GM23248 (cell line): ENCODE measurements at regions not wholly inside any gene's neighbourhood (a gene's known extent, or its start where the extent isn't known, plus 50 kb on each side); places are given as distances from the start of the nearest gene placed in this dataset.

ENCODE experiments used
- DNase-seq: peaks from one replicate; pipeline ENCODE4 v3.0.0-alpha.2; 2015
- H2AFZ ChIP-seq: fragments of 200-600 bp; sonication (generic); 2 replicates; pipeline ENCODE4 v1.6.1; 2016; ENCODE audit warnings: antibody characterized with exemption
- H3F3A ChIP-seq: fragments of 200-600 bp; sonication (generic); 2 replicates; pipeline ENCODE4 v1.6.1; 2016; ENCODE audit warnings: mild to moderate bottlenecking, antibody characterized with exemption, mixed run types; ENCODE audit not compliant: insufficient read depth
- H3K27ac ChIP-seq: fragments of 200-600 bp; sonication (generic); 2 replicates; pipeline ENCODE4 v1.5.1; 2016; ENCODE audit warnings: mild to moderate bottlenecking
- H3K27me3 ChIP-seq: fragments of 200-600 bp; sonication (generic); replicated peaks from 2 replicates; pipeline ENCODE4 v1.6.1; 2016; ENCODE audit warnings: mild to moderate bottlenecking; ENCODE audit not compliant: insufficient read depth
- H3K36me3 ChIP-seq: fragments of 200-600 bp; sonication (generic); 2 replicates; pipeline ENCODE4 v1.6.1; 2016; ENCODE audit warnings: low read depth, mild to moderate bottlenecking
- H3K4me1 ChIP-seq: fragments of 200-600 bp; sonication (generic); 2 replicates; pipeline ENCODE4 v1.6.1; 2016; ENCODE audit warnings: mild to moderate bottlenecking; ENCODE audit not compliant: insufficient read depth
- H3K4me2 ChIP-seq: fragments of 200-600 bp; sonication (generic); one replicate; pipeline ENCODE4 v1.6.1; 2016; ENCODE audit warnings: mild to moderate bottlenecking; ENCODE audit not compliant: unreplicated experiment
- H3K4me3 ChIP-seq: fragments of 200-600 bp; sonication (generic); 2 replicates; pipeline ENCODE4 v1.5.1; 2016; ENCODE audit warnings: mild to moderate bottlenecking
- H3K79me2 ChIP-seq: fragments of 200-600 bp; sonication (generic); 2 replicates; pipeline ENCODE4 v1.6.1; 2016; ENCODE audit warnings: mild to moderate bottlenecking; ENCODE audit not compliant: insufficient read depth
- H3K9ac ChIP-seq: fragments of 200-600 bp; sonication (generic); 2 replicates; pipeline ENCODE4 v1.6.1; 2016; ENCODE audit warnings: mild to moderate bottlenecking
- H3K9me2 ChIP-seq: fragments of 200-600 bp; sonication (generic); 2 replicates; pipeline ENCODE4 v1.6.1; 2016; ENCODE audit warnings: mixed run types, mild to moderate bottlenecking, moderate library complexity; ENCODE audit not compliant: insufficient read depth
- H3K9me3 ChIP-seq: fragments of 200-600 bp; sonication (generic); one replicate; pipeline ENCODE4 v1.6.1; 2017; ENCODE audit warnings: low read depth
- H4K20me1 ChIP-seq: fragments of 200-600 bp; sonication (generic); 2 replicates; pipeline ENCODE4 v1.6.0; 2016; ENCODE audit not compliant: insufficient read depth
- EZH2 ChIP-seq: fragments of 200-600 bp; sonication (generic); IDR thresholded peaks from 2 replicates; pipeline ENCODE4 v1.6.1; 2018; ENCODE audit warnings: antibody characterized with exemption, mild to moderate bottlenecking; ENCODE audit not compliant: insufficient read depth, poor library complexity, severe bottlenecking
- EZH2phosphoT487 ChIP-seq: fragments of 200-600 bp; sonication (generic); IDR thresholded peaks from 2 replicates; pipeline ENCODE4 v1.6.1; 2018; ENCODE audit warnings: antibody characterized with exemption, moderate library complexity, mild to moderate bottlenecking, low read depth; ENCODE audit not compliant: insufficient read depth
- WGBS, 2 experiments: methylation state at CpG; one replicate each; pipeline ENCODE4 v1.1.6; 2015 to 2017; ENCODE audit warnings: low lambda C conversion rate in 2 of 2, low coverage in 1 of 2; ENCODE audit errors: missing lambda C conversion rate in 2 of 2; 5-methylcytosine and 5-hydroxymethylcytosine counted together
- in situ Hi-C: fragments of 300-500 bp; cut with MboI; formaldehyde crosslinking; loops from 2 replicates; pipeline ENCODE4 v1.15.0; 2020

- WGBS, 2 experiments: 97 to 98% methylated on average over 2 of the region's 2 CpGs
- H3K4me3 ChIP-seq: no peak overlapping the region
- in situ Hi-C loops: no loop called here
- TF ChIP-seq EZH2 (no peak), EZH2phosphoT487 (no peak)
- H3K9me3 ChIP-seq: no peaks in the 10 kb centered on the region
- no peak overlapping the region for H3K9ac ChIP-seq
- H3F3A ChIP-seq: no peaks in the 10 kb centered on the region
- H3K27me3 ChIP-seq: no peaks in the 10 kb centered on the region
- H3K9me2 ChIP-seq: no peaks in the 10 kb centered on the region
- no peaks in the 10 kb centered on the region for H3K4me1 ChIP-seq
- no peaks in the 10 kb centered on the region for H4K20me1 ChIP-seq
- H2AFZ ChIP-seq: no peak overlapping the region
- H3K27ac ChIP-seq: no peak overlapping the region
- H3K36me3 ChIP-seq: no peaks in the 10 kb centered on the region
- H3K79me2 ChIP-seq: no peaks in the 10 kb centered on the region
- no peak for DNase-seq
- H3K4me2 ChIP-seq: no peak overlapping the region
Observed at GRCh38 chr5:67526793-67527192, 330.2 kb upstream of the CD180 start.

- Histone ChIP-seq H3K79me2 (no peaks in the 10 kb centered on the region), H3K9me3 (no peaks in the 10 kb centered on the region), H3K9me2 (no peaks in the 10 kb centered on the region), H3K4me3 (no peak overlapping the region), H3K4me1 (no peaks in the 10 kb centered on the region), H3K9ac (no peak overlapping the region), H3K4me2 (no peak overlapping the region), H3K27me3 (no peaks in the 10 kb centered on the region), H3K27ac (no peak overlapping the region), H3K36me3 (no peaks in the 10 kb centered on the region), H4K20me1 (no peaks in the 10 kb centered on the region), H3F3A (no peaks in the 10 kb centered on the region), H2AFZ (no peak overlapping the region)
- no peak for DNase-seq
- in situ Hi-C loops: no loop called here
- no peak for TF ChIP-seq EZH2phosphoT487
- TF ChIP-seq EZH2: no peak
- WGBS, 2 experiments: 84 to 93% methylated on average over 6 of the region's 6 CpGs
Observed at GRCh38 chr5:67520161-67520908, 323.7 kb upstream of the CD180 start.

- Histone ChIP-seq H3K4me1 (no peaks in the 10 kb centered on the region), H3K27ac (no peak overlapping the region), H2AFZ (no peak overlapping the region), H3K36me3 (no peaks in the 10 kb centered on the region), H3F3A (no peaks in the 10 kb centered on the region), H3K9me3 (no peaks in the 10 kb centered on the region), H3K4me2 (no peak overlapping the region), H3K9ac (no peak overlapping the region), H3K9me2 (no peaks in the 10 kb centered on the region), H3K4me3 (no peak overlapping the region), H3K27me3 (no peaks in the 10 kb centered on the region), H4K20me1 (no peaks in the 10 kb centered on the region), H3K79me2 (no peaks in the 10 kb centered on the region)
- WGBS, 2 experiments: 68 to 82% methylated on average over 2 of the region's 2 CpGs
- TF ChIP-seq EZH2phosphoT487: no peak
- in situ Hi-C loops: no loop called here
- DNase-seq: no peak
Observed at GRCh38 chr5:67518227-67518626, 321.6 kb upstream of the CD180 start.

GRCh38 chr5:67516948-67517565 is 320.5 kb upstream of the CD180 start:
- in situ Hi-C loops: no loop called here
- H2AFZ ChIP-seq: no peak overlapping the region
- peak; percentile 21 for DNase-seq
- no peaks in the 10 kb centered on the region for H3K79me2 ChIP-seq
- 37 to 44% methylated on average over 6 of the region's 6 CpGs for WGBS, 2 experiments
- no peaks in the 10 kb centered on the region for H3K4me1 ChIP-seq
- no peaks in the 10 kb centered on the region for H3F3A ChIP-seq
- no peaks in the 10 kb centered on the region for H3K36me3 ChIP-seq
- TF ChIP-seq EZH2phosphoT487: no peak
- no peak for TF ChIP-seq EZH2
- H3K4me3 ChIP-seq: no peak overlapping the region
- no peaks in the 10 kb centered on the region for H3K9me2 ChIP-seq
- H4K20me1 ChIP-seq: no peaks in the 10 kb centered on the region
- no peak overlapping the region for H3K4me2 ChIP-seq
- no peak overlapping the region for H3K9ac ChIP-seq
- H3K9me3 ChIP-seq: no peaks in the 10 kb centered on the region
- H3K27me3 ChIP-seq: no peaks in the 10 kb centered on the region
- H3K27ac ChIP-seq: no peak overlapping the region
